Daoy (cell line): ENCODE measurements at regions not wholly inside any gene's neighbourhood (a gene's known extent, or its start where the extent isn't known, plus 50 kb on each side); places are given as distances from the start of the nearest gene placed in this dataset.
A peak's percentile ranks its signal among the peaks of the same experiment; 100 is the strongest.
"Not testable (repeated sequence)": the region's sequence is repeated elsewhere in the genome, so short reads cannot be mapped to it uniquely, and the experiment has no call there.

Source experiments
- DNase-seq: peaks from one replicate; pipeline ENCODE4 v3.0.0-alpha.2; 2015; ENCODE audit warnings: low read depth

- DNase-seq = no peak
These were observed 81.1 kb downstream of the CD200R1L start for GRCh38 chr3:112765531-112765930.

DNA sequence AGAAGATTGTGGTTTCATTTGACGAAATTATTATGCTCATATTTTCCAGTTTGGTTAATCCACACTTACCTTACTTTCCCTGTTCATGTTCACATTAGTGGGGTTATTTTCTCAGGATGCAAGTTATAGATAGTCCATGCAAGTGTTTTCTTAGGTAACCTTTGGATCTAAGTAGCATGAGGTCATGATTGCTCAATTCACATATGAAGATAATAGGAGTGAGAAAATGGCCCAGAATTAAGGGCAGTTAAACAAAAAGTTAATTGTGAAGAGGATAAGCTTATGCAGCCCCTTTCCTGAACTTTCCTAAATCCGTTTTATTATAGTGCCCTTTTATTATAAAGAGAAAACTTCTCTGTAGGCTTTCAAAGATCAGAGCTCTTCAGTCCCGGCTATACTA is 83.4 kb downstream of the CD200R1L start:
- no peak for DNase-seq

DNA sequence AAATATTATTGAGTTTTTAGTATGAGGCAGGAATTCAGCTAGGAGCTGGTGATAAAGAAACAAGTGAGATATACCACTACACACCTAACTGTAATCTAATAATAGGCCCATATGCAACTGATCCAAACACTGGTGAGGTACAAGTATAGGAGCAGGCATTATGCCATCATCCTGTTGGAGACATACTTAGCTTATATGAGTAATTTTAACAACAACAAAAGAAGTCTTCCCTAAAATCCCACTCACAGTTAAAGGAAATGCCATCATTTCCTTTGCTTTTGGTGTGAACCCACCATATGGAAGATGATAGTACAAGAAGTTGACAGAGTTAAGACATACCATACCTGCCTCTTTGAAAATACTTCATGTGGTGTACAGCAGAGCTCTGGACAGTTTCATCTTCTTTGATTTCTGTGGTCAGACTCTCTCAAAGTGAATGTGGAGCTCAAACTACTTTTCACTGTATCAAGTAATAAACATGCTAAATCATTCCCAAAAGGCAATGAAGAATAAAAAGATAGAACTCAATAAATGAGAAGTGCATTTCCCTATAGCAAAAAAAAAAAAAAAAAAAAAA is 85.5 kb downstream of the CD200R1L start:
- peak; percentile 38 for DNase-seq

GRCh38 chr3:112759681-112760080 is 87.0 kb downstream of the CD200R1L start:
- no peak for DNase-seq

DNA sequence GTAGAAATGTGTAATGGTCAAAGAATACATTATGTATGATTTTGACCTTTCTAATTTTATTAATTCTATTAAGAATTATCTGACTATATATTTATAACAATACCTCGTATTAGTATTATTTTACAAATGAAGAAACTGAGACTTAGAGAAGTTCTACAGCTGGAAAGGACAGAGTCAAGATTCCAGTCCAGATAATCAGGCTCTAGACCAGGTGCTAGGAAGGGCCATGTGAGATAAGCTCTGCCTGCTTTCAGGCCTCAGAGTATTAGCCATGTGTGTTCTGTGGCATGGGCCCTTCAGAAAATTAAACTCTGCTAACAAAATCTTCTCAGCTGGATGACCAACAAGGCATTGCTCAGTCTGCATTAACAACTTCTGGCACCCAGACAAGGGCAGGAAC is 87.5 kb downstream of the CD200R1L start:
- DNase-seq = no peak

- no peak for DNase-seq
These were observed 89.5 kb downstream of the CD200R1L start for GRCh38 chr3:112757197-112757596.

GRCh38 chr3:112755845-112756613 is 90.6 kb downstream of the CD200R1L start:
- DNase-seq = no peak

- DNase-seq = not testable (repeated sequence)
These were observed 91.6 kb downstream of the CD200R1L start for GRCh38 chr3:112755046-112755445.

GRCh38 chr3:112751564-112752512 is 94.8 kb downstream of the CD200R1L start:
- DNase-seq = no peak

DNA sequence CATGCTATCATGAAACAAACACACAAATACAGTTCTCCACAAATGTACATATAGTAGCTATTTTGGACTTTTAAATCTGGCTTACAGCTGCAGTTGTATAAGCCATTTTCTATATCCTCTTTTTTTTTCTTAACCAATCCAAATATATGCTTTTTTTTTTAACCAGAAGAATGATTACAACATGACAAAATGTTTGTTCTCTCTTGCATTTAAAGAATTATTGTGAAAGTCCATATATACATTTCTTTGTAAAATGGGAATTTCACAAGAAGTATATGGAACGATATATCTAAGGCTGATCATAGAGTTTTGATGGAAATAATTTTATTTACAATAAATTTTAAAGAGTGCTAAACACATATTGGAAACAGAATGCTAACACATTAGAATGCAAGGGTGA is 95.6 kb downstream of the CD200R1L start:
- no peak for DNase-seq

- no peak for DNase-seq
These were observed 99.0 kb downstream of the CD200R1L start for GRCh38 chr3:112747624-112748023.

DNA sequence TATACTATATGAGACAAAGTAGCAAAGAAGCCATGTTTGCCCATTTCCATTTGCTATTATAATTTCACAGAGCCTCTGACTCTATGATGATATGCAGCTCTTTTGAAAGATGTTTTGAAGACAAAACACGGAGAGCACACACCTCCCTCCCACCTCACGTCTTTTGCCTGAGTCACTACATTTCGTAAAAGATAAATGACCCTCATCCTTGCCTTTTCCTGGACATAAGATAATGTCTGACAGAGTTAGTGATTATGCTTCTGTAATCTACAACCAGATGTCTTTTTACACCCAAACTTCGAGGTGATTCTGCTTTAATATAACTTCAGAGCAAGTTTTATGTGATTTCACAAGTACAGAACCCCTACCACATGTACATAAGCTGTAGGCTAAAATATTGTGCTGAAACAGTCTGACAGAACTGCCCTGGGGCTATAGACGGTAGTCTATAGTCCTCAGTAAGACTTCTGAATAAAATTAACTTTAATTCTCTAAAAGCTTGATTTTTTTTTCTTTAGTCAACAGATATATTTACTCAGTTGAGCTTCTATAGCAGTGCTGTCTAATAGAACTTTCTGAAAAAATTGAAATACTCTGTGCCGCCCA is 99.9 kb downstream of the CD200R1L start:
- peak; percentile 30 for DNase-seq

- no peak for DNase-seq
These were observed 101.0 kb downstream of the CD200R1L start for GRCh38 chr3:112745567-112746248.

DNA sequence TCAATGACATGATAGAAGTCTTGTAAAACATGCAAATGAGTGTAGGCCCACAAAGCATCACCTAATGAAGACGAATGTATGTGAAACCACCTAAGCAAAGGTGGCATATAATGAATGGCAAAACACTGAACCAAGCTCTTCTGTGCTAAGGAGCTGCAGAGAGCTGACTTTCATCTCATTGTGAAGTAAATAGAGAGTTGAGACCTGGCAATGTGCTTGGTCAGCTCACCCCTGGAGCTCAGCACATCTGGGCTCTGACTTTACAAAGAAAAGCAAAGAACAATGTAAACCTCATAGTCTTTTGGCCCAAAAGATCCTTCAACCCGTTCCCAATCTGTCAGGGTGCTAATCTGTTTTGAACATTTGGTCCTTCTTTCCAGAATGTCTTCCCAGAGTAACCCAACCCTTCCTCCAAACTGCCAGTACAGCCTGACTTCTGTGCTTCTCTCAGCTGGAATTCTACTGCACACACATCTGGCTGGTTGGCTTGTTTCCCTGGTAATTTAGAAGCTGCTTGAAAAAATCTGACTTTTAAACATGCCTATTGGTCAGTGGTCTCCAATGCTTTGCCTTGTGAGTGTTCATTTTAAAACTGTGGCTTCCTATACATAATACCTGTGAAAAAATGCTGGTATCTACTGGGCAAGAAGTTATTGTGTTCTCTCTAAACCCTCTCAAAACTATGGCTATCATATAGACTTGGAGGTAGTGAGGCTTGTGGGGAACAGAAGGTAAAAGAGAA is 101.7 kb downstream of the CD200R1L start:
- no peak for DNase-seq

GRCh38 chr3:112744106-112744505 is 102.6 kb downstream of the CD200R1L start:
- DNase-seq = no peak

GRCh38 chr3:112742934-112743333 is 102.0 kb upstream of the CCDC80 start:
- no peak for DNase-seq

DNA sequence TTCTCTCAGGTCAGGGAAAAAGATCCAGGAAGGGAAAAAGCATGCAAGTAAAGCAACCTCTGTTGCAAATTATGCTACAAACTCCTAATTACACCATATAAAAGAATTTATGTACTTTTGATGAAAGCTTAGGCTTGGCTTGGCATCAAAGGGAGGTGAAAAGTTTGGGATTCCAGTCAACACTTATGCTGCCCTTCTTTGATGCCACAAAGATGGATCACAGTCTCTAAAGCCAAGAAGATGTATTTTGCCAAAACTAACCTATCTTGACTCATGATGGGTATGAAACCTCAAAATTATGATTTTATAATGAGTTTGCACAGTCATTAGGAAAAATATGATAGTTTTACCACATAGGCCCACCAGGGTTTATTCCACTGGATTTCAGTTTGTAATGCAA is 101.0 kb upstream of the CCDC80 start:
- no peak for DNase-seq

GRCh38 chr3:112740835-112741234 is 99.9 kb upstream of the CCDC80 start:
- no peak for DNase-seq

DNA sequence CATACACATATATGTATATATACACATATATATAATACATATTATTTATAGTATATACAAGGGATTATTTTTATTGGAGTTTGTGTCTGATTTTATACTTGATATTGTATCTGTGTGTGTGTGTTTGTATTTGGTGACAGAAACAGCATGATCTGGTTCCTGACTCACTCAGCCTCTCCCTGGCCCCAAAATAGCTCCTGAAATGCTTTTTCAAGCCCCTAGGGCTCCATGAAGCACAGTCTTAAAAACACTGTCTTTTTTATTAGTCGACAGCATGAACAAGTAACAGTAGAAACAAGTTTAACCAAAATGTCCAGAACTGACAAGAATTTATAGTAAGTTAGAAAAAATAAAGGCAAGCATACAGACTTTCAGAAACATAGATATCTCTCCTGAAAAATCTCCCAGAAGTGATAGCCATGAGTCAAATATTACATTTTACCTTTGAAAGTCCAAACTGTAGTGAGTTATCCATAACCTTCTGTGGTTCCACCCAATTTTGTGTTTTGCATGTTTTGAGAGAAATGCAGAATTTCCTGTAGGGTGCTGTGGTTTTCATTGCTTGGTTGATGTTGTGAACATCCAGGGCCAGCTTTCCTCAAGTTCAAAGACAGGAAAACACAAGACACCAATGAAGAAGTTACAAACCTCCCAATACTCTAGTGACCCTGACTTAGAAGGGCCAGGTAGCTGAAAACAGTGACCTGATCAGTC is 98.5 kb upstream of the CCDC80 start:
- DNase-seq = no peak

- no peak for DNase-seq
These were observed 97.4 kb upstream of the CCDC80 start for GRCh38 chr3:112738366-112738765.
